H1 (cell line): ENCODE measurements at regions not wholly inside any gene's neighbourhood (a gene's known extent, or its start where the extent isn't known, plus 50 kb on each side); places are given as distances from the start of the nearest gene placed in this dataset.

Source experiments
- ATF2 ChIP-seq: IDR thresholded peaks from 2 replicates; pipeline ENCODE4 v1.6.1; 2012; ENCODE audit warnings: low read length, inconsistent platforms
- ATF3 ChIP-seq: IDR thresholded peaks from 2 replicates; pipeline ENCODE4 v1.6.1; 2011; ENCODE audit warnings: low read depth, mild to moderate bottlenecking, low read length; ENCODE audit not compliant: insufficient read depth
- BRCA1 ChIP-seq: IDR thresholded peaks from 2 replicates; pipeline ENCODE4 v1.6.1; 2012; ENCODE audit warnings: low read depth, low read length, improper control_type of control experiment
- CBX8 ChIP-seq: fragments of 300-800, 300-1000 bp; sonication (generic); IDR thresholded peaks from 2 replicates; pipeline ENCODE4 v1.7.1; 2016; ENCODE audit warnings: low read depth, low read length, borderline replicate concordance
- CTCF ChIP-seq, 3 experiments: IDR thresholded peaks; 1 replicate in 2 of 3; 2 replicates in 1 of 3; pipeline versions ENCODE4 v1.5.1 to v1.6.1; 2011; ENCODE audit warnings: low read length in 3 of 3, mild to moderate bottlenecking in 3 of 3, inconsistent platforms in 2 of 3, low read depth in 1 of 3, moderate library complexity in 1 of 3; ENCODE audit not compliant: insufficient read depth in 1 of 3; ENCODE audit errors: control extremely low read depth in 1 of 3
- GABPA ChIP-seq: IDR thresholded peaks from 2 replicates; pipeline ENCODE4 v1.6.1; 2011; ENCODE audit warnings: mild to moderate bottlenecking, low read length, moderate library complexity, borderline replicate concordance; ENCODE audit not compliant: insufficient read depth
- POLR2A ChIP-seq, 2 experiments: IDR thresholded peaks; 1 replicate in 1 of 2; 2 replicates in 1 of 2; pipeline ENCODE4 v1.6.1; 2011; ENCODE audit warnings: low read depth in 2 of 2, low read length in 2 of 2, mild to moderate bottlenecking in 2 of 2; ENCODE audit errors: control extremely low read depth in 1 of 2
- POLR2AphosphoS5 ChIP-seq: IDR thresholded peaks from 2 replicates; pipeline ENCODE4 v1.6.1; 2011; ENCODE audit warnings: low read depth, low read length
- SP1 ChIP-seq: IDR thresholded peaks from 2 replicates; pipeline ENCODE4 v1.6.1; 2011; ENCODE audit warnings: low read depth, low read length
- TEAD4 ChIP-seq: IDR thresholded peaks from 2 replicates; pipeline ENCODE4 v1.6.1; 2012; ENCODE audit warnings: low read depth, low read length, inconsistent platforms, mixed read lengths
- YY1 ChIP-seq: IDR thresholded peaks from 2 replicates; pipeline ENCODE4 v1.6.1; 2011; ENCODE audit warnings: low read depth, mild to moderate bottlenecking, low read length
- ZNF274 ChIP-seq: IDR thresholded peaks from 2 replicates; pipeline ENCODE4 v1.7.0; 2012; ENCODE audit warnings: low read length, borderline replicate concordance; ENCODE audit errors: extremely low read depth
- TF ChIP-seq, protein P1 (sequence below): IDR thresholded peaks from 2 replicates; pipeline ENCODE4 v1.6.1; 2012; ENCODE audit warnings: inconsistent platforms

DNA sequence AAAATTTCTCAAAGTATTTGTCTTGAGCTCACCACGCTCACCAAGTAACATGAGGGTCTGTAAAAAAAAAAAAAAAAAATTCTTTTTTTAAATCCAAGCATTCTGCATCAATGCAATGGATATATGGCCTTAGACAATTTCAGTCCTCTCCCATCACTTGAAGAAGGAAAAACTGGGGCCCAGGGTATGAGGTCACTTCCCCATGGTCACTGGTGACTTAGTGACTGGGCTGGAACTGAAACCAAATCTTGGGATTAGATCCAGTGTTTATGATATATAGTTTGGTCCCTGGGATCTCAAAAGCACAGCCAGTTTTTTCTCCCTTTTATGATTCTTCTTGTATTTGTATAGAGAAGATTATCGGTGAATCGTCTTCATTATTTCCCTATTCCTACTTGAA is 477.9 kb upstream of the TNP1 start:
- TF ChIP-seq SP1 (no peak), ZNF274 (no peak), GABPA (no peak), TEAD4 (no peak), CTCF (IDR thresholded peaks at IDR 0.05; ENCODE audit: control extremely low read depth in 1 of 3, insufficient read depth in 1 of 3, low read depth in 1 of 3, low read length in 3 of 3) (no peak), BRCA1 (no peak), POLR2AphosphoS5 (no peak), CBX8 (no peak), POLR2A (IDR thresholded peaks at IDR 0.05; ENCODE audit: control extremely low read depth in 1 of 2, low read depth in 2 of 2, low read length in 2 of 2) (no peak), YY1 (no peak), ATF3 (no peak), ATF2 (no peak)
- TF ChIP-seq, protein P1, sequence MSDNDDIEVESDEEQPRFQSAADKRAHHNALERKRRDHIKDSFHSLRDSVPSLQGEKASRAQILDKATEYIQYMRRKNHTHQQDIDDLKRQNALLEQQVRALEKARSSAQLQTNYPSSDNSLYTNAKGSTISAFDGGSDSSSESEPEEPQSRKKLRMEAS: no peak
